Aorta (tissue), 5 donors: ENCODE measurements at regions not wholly inside any gene's neighbourhood (a gene's known extent, or its start where the extent isn't known, plus 50 kb on each side); places are given as distances from the start of the nearest gene placed in this dataset.

Source experiments
- ATAC-seq: fragments of 200-7000 bp; cut with Tn5 transposase; one replicate; pipeline ENCODE4 v1.9.1; 2022; ENCODE audit warnings: moderate library complexity; ENCODE audit not compliant: low FRiP score
- DNase-seq, 2 donors: peaks; one replicate each; pipeline ENCODE4 v3.0.0-alpha.2; 2020
- H3K27ac ChIP-seq, 2 donors: one replicate each; pipeline ENCODE4 v1.5.1; 2013; ENCODE audit warnings: low read length in 2 of 2, mild to moderate bottlenecking in 2 of 2, moderate library complexity in 2 of 2, control low read depth in 1 of 2, inconsistent platforms in 1 of 2, low read depth in 1 of 2
- H3K27me3 ChIP-seq, 2 donors: one replicate each; pipeline ENCODE4 v1.6.1; 2013; ENCODE audit warnings: control low read depth in 1 of 2, low read length in 1 of 2, mild to moderate bottlenecking in 1 of 2, moderate library complexity in 1 of 2; ENCODE audit not compliant: insufficient read depth in 2 of 2, control insufficient read depth in 1 of 2
- H3K36me3 ChIP-seq, 2 donors: one replicate each; pipeline ENCODE4 v1.6.1; 2013; ENCODE audit warnings: control low read depth in 1 of 2, low read length in 1 of 2, mild to moderate bottlenecking in 1 of 2; ENCODE audit not compliant: insufficient read depth in 2 of 2, control insufficient read depth in 1 of 2
- H3K4me1 ChIP-seq, 2 donors: one replicate each; pipeline ENCODE4 v1.6.1; 2013; ENCODE audit warnings: low read length in 2 of 2, control low read depth in 1 of 2, mild to moderate bottlenecking in 1 of 2, moderate library complexity in 1 of 2; ENCODE audit not compliant: insufficient read depth in 2 of 2, control insufficient read depth in 1 of 2
- H3K4me3 ChIP-seq, 2 donors: one replicate each; pipeline ENCODE4 v1.5.1; 2013; ENCODE audit warnings: low read length in 2 of 2, control low read depth in 1 of 2, mild to moderate bottlenecking in 1 of 2
- H3K9me3 ChIP-seq: one replicate; pipeline ENCODE4 v1.6.1; 2013; ENCODE audit warnings: mild to moderate bottlenecking, low read length; ENCODE audit not compliant: control insufficient read depth
- WGBS, 2 donors: extraction: QIAGEN DNeasy Blood & Tissue Kit; methylation state at CpG; one replicate each; pipeline ENCODE4 v1.1.7; 2013; 5-methylcytosine and 5-hydroxymethylcytosine counted together
- intact Hi-C, 2 donors: fragments of 100-400 bp; cut with DNase I; formaldehyde crosslinking; loops; one replicate each; pipeline versions ENCODE4 v1.14.2 to v1.15.0; 2022
- donor health status: healthy with polysubstance abuse.
- donor health status: Bipolar disorder and iron deficiency.
- donor health status: DM: no; HTN: no; CAD: no.
- donor health status: DM: no; HTN: no; CAD: no.
- donor health status: DM: yes; HTN: yes; CAD: no.

GRCh38 chrX:43019021-43019420 is 241.1 kb upstream of the PPP1R2C start:
- Histone ChIP-seq H3K27me3 (no peaks in the 10 kb centered on the region), H3K4me3 (no peak overlapping the region), H3K36me3 (no peaks in the 10 kb centered on the region), H3K4me1 (no peaks in the 10 kb centered on the region), H3K9me3 (no peaks in the 10 kb centered on the region), H3K27ac (no peak overlapping the region)
- DNase-seq (no peak), ATAC-seq (no peak)
- intact Hi-C loops, result no loop called here
- 66 to 69% methylated on average over 3 of the region's 3 CpGs for WGBS, 2 donors

GRCh38 chrX:43025806-43026315 is 247.9 kb upstream of the PPP1R2C start:
- intact Hi-C loops, result no loop called here
- Histone ChIP-seq H3K9me3 (no peaks in the 10 kb centered on the region), H3K4me3 (no peak overlapping the region), H3K36me3 (no peaks in the 10 kb centered on the region), H3K27ac (no peak overlapping the region), H3K4me1 (no peaks in the 10 kb centered on the region), H3K27me3 (no peaks in the 10 kb centered on the region)
- DNase-seq, result no peak
- no peak for ATAC-seq
- WGBS, 2 donors, result 66 to 87% methylated on average over 1 of the region's 1 CpG

DNA sequence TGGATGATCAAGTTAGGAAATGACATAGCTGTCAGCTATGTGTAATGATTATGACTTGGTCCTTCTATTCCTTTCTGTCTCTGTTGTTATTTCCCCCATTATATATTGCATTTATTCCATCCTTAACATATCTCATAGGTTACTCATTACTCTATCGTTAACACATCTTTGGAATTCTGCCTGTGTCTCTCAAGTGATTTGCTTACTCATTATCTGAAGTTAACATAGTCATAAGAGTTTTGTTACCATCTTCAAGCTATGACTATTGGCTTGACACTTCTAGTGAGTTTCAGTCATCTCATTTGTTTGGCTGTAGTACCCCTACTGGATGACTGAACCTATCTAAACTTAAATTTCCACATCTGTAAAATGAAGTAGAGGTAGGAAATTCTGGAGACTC is 286.1 kb upstream of the PPP1R2C start:
- 83 to 94% methylated on average over 1 of the region's 1 CpG for WGBS, 2 donors
- no peak overlapping the region for H3K27ac ChIP-seq
- no peaks in the 10 kb centered on the region for H3K4me1 ChIP-seq
- no peaks in the 10 kb centered on the region for H3K27me3 ChIP-seq
- no peak for ATAC-seq
- intact Hi-C loops, result no loop called here
- no peak overlapping the region for H3K4me3 ChIP-seq
- DNase-seq, result no peak
- no peaks in the 10 kb centered on the region for H3K36me3 ChIP-seq
- no peaks in the 10 kb centered on the region for H3K9me3 ChIP-seq

GRCh38 chrX:43065978-43066377 is 288.0 kb upstream of the PPP1R2C start:
- intact Hi-C loops, result no loop called here
- ATAC-seq, result no peak
- 36 to 49% methylated on average over 2 of the region's 2 CpGs for WGBS, 2 donors
- Histone ChIP-seq H3K27ac (no peak overlapping the region), H3K9me3 (no peaks in the 10 kb centered on the region), H3K4me3 (no peak overlapping the region), H3K36me3 (no peaks in the 10 kb centered on the region), H3K4me1 (no peaks in the 10 kb centered on the region), H3K27me3 (no peaks in the 10 kb centered on the region)
- no peak for DNase-seq

- no peak overlapping the region for H3K27ac ChIP-seq
- no peak for DNase-seq
- no peaks in the 10 kb centered on the region for H3K36me3 ChIP-seq
- no peaks in the 10 kb centered on the region for H3K27me3 ChIP-seq
- intact Hi-C loops, result no loop called here
- 78 to 86% methylated on average over 1 of the region's 1 CpG for WGBS, 2 donors
- no peak overlapping the region for H3K4me3 ChIP-seq
- no peaks in the 10 kb centered on the region for H3K9me3 ChIP-seq
- no peak for ATAC-seq
- H3K4me1 ChIP-seq, result no peaks in the 10 kb centered on the region
Observed at GRCh38 chrX:43068639-43069038, 290.7 kb upstream of the PPP1R2C start.

DNA sequence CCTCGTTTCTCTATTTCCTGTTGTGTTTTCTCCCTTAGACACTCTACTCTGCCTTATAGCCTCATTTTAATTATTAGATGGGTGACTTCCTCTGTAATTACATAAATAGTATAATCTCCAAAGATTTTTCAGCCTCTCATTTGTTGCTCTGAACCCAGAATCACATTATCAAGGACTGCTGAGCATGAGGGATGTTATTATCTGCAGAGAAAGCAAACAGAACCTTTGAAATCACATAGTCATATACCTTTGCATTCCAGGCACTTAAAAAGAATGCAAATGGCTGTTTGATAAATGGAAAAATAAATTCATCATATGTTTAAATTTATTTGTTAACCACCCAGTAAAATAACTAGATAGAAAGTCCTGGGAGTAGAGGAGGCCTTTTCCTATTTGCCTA is 305.1 kb upstream of the PPP1R2C start:
- intact Hi-C loops, result no loop called here
- Histone ChIP-seq H3K27me3 (no peaks in the 10 kb centered on the region), H3K4me1 (no peaks in the 10 kb centered on the region), H3K9me3 (peaks cover 3% of the 10 kb centered on the region), H3K36me3 (no peaks in the 10 kb centered on the region), H3K27ac (no peak overlapping the region), H3K4me3 (no peak overlapping the region)
- DNase-seq (no peak), ATAC-seq (no peak)
- 58 to 83% methylated on average over 1 of the region's 1 CpG for WGBS, 2 donors

DNA sequence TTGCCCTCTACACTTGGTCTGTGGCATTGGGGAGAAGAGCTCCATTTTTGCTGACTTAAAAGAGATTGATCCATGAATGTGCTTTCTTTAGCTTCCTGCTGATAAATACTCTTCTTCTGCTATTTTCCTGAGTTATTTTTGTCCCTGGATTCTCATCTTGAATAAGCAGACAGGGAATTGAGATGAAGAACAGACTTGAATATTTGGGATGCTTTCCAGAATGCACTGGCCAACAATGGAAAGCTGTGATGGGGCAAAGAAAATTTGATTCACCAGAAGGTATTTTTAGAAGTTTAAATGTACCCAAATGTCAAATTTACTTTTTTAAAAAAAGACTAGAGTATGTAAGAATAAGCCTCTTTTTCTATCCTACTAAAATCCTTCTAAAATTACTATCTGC is 309.9 kb upstream of the PPP1R2C start:
- H3K27ac ChIP-seq, result no peak overlapping the region

DNA sequence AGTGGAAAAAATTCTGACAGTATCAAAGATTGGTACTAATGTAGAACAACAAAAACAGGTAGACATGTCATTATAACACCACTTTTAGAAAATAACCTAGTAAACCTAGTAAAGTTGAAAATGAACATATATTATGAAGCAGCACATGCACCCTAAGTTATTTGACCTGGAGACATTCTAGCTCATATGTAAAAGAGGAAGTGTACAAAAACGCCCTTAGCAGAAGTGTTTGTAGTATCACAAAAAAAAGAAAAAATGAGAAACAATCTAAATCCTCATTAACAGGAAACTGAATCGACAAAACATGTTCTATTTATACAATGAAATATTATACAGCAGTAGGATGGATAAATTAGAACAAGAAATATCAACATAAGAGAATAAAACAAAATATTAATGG is 318.9 kb upstream of the PPP1R2C start:
- H3K27ac ChIP-seq, result no peak overlapping the region
- H3K9me3 ChIP-seq, result no peaks in the 10 kb centered on the region
- H3K4me1 ChIP-seq, result no peaks in the 10 kb centered on the region
- no peak for ATAC-seq
- WGBS, 2 donors, result 55 to 80% methylated on average over 2 of the region's 2 CpGs
- DNase-seq, result no peak
- H3K27me3 ChIP-seq, result no peaks in the 10 kb centered on the region
- intact Hi-C loops, result no loop called here
- no peak overlapping the region for H3K4me3 ChIP-seq
- H3K36me3 ChIP-seq, result no peaks in the 10 kb centered on the region

More for the DNA sequence above, 309.9 kb upstream of the PPP1R2C start:
- ATAC-seq, result no peak
- Histone ChIP-seq H3K4me1 (no peaks in the 10 kb centered on the region), H3K27me3 (no peaks in the 10 kb centered on the region), H3K9me3 (peaks cover 3% of the 10 kb centered on the region), H3K36me3 (no peaks in the 10 kb centered on the region), H3K4me3 (no peak overlapping the region)
- intact Hi-C loops, result no loop called here
- no peak for DNase-seq

DNA sequence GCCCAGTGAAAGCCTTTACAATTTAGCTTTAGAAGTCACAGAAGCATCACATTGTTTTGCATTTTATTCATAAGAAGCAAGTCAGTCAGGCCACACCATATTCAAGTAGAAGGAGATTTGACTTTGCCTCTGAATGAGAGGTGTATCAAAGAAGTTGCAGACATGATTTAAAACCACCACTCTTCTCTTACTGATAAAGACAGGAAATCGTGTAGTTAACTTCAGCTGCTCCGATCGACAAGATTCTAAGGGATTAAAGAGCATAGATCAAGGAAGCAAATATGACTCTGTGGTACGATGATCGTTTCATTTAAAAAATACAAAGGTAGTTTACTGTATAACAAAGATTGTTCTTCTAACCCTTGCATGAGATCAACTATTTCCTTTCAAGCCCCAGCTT is 328.0 kb upstream of the PPP1R2C start:
- Histone ChIP-seq H3K4me1 (no peaks in the 10 kb centered on the region), H3K4me3 (no peak overlapping the region), H3K27me3 (no peaks in the 10 kb centered on the region), H3K36me3 (no peaks in the 10 kb centered on the region), H3K27ac (no peak overlapping the region), H3K9me3 (no peaks in the 10 kb centered on the region)
- intact Hi-C loops, result no loop called here
- no peak for DNase-seq
- WGBS, 2 donors, result 78 to 84% methylated on average over 5 of the region's 5 CpGs
- ATAC-seq, result no peak
